Cardiac muscle cell (in vitro differentiated cells and primary cell): ENCODE measurements at regions not wholly inside any gene's neighbourhood (a gene's known extent, or its start where the extent isn't known, plus 50 kb on each side); places are given as distances from the start of the nearest gene placed in this dataset.

Source experiments
- DNase-seq, 2 donors: peaks; one replicate each; pipeline versions ENCODE4 v3.0.0 to v3.0.0-alpha.2; 2010 to 2017; ENCODE audit warnings: low read depth in 1 of 2, low spot score in 1 of 2
- H3K27ac ChIP-seq: fragments of 200-600 bp; sonication (generic); 2 replicates; pipeline ENCODE4 v1.5.1; 2016
- H3K27me3 ChIP-seq: fragments of 200-600 bp; sonication (generic); 2 replicates; pipeline ENCODE4 v1.6.0; 2016; ENCODE audit warnings: control low read depth
- H3K36me3 ChIP-seq: fragments of 200-600 bp; sonication (generic); 2 replicates; pipeline ENCODE4 v1.5.1; 2016; ENCODE audit warnings: control low read depth
- H3K4me1 ChIP-seq: fragments of 200-600 bp; sonication (generic); 2 replicates; pipeline ENCODE4 v1.8.1; 2017; ENCODE audit warnings: low read depth, mild to moderate bottlenecking, mixed run types
- H3K4me3 ChIP-seq: fragments of 200-600 bp; sonication (generic); 2 replicates; pipeline ENCODE4 v1.5.1; 2016; ENCODE audit warnings: mild to moderate bottlenecking
- H3K9me3 ChIP-seq: fragments of 200-600 bp; sonication (generic); 2 replicates; pipeline ENCODE4 v1.5.1; 2017; ENCODE audit warnings: low read depth, mild to moderate bottlenecking, control low read depth
- CTCF ChIP-seq: IDR thresholded peaks from 2 replicates; pipeline ENCODE4 v1.5.1; 2012; ENCODE audit warnings: low read depth, mild to moderate bottlenecking, low read length

- Histone ChIP-seq H3K36me3 (no peaks in the 10 kb centered on the region), H3K27me3 (no peaks in the 10 kb centered on the region), H3K4me1 (no peaks in the 10 kb centered on the region), H3K4me3 (no peak overlapping the region), H3K27ac (no peak overlapping the region), H3K9me3 (no peaks in the 10 kb centered on the region)
- DNase-seq: no peak
- TF ChIP-seq CTCF: no peak
Measured at GRCh38 chr14:34067587-34067986, 116.7 kb upstream of the EGLN3 start.

- DNase-seq: no peak
- no peaks in the 10 kb centered on the region for H3K9me3 ChIP-seq
- no peak overlapping the region for H3K27ac ChIP-seq
- TF ChIP-seq CTCF: no peak
- H3K4me3 ChIP-seq: no peak overlapping the region
- H3K27me3 ChIP-seq: no peaks in the 10 kb centered on the region
- H3K36me3 ChIP-seq: no peaks in the 10 kb centered on the region
- no peaks in the 10 kb centered on the region for H3K4me1 ChIP-seq
Measured at GRCh38 chr14:34065690-34066391, 115.0 kb upstream of the EGLN3 start.

GRCh38 chr14:34065236-34065635 is 114.4 kb upstream of the EGLN3 start:
- no peak overlapping the region for H3K4me3 ChIP-seq
- H3K9me3 ChIP-seq: no peaks in the 10 kb centered on the region
- H3K4me1 ChIP-seq: no peaks in the 10 kb centered on the region
- no peak for DNase-seq
- no peak for TF ChIP-seq CTCF
- no peaks in the 10 kb centered on the region for H3K36me3 ChIP-seq
- no peak overlapping the region for H3K27ac ChIP-seq
- H3K27me3 ChIP-seq: no peaks in the 10 kb centered on the region

- H3K27ac ChIP-seq: no peak overlapping the region
- H3K4me1 ChIP-seq: no peaks in the 10 kb centered on the region
- DNase-seq: peak in 1 of 2 donors; percentile 79
Measured at GRCh38 chr14:34064349-34064748, 113.5 kb upstream of the EGLN3 start.

GRCh38 chr14:34063470-34064164 is 112.7 kb upstream of the EGLN3 start:
- Histone ChIP-seq H3K27me3 (no peaks in the 10 kb centered on the region), H3K9me3 (no peaks in the 10 kb centered on the region), H3K27ac (no peak overlapping the region), H3K4me1 (no peaks in the 10 kb centered on the region), H3K4me3 (no peak overlapping the region), H3K36me3 (no peaks in the 10 kb centered on the region)
- no peak for DNase-seq
- no peak for TF ChIP-seq CTCF

More at GRCh38 chr14:34064349-34064748, 113.5 kb upstream of the EGLN3 start:
- Histone ChIP-seq H3K4me3 (no peak overlapping the region), H3K27me3 (no peaks in the 10 kb centered on the region), H3K36me3 (no peaks in the 10 kb centered on the region), H3K9me3 (no peaks in the 10 kb centered on the region)
- TF ChIP-seq CTCF: no peak
